Spleen (tissue), 3 donors: ENCODE measurements at regions not wholly inside any gene's neighbourhood (a gene's known extent, or its start where the extent isn't known, plus 50 kb on each side); places are given as distances from the start of the nearest gene placed in this dataset.

Experiments used
- POLR2A ChIP-seq, 3 donors: fragments of 450-650 bp; IDR thresholded peaks; one replicate each; pipeline ENCODE4 v1.5.1; 2017; ENCODE audit warnings: antibody characterized with exemption in 3 of 3, mild to moderate bottlenecking in 1 of 3
- POLR2AphosphoS5 ChIP-seq, 3 donors: sonication (generic); formaldehyde crosslinking; IDR thresholded peaks; one replicate each; pipeline ENCODE4 v1.5.1; 2017; ENCODE audit warnings: antibody characterized with exemption in 3 of 3

- TF ChIP-seq POLR2A (IDR thresholded peaks at IDR 0.05) (no peak), POLR2AphosphoS5 (IDR thresholded peaks at IDR 0.05) (no peak)
These were observed 170.1 kb upstream of the USP25 start for GRCh38 chr21:15559660-15560059.
